ENCODE measurements at regions not wholly inside any gene's neighbourhood (a gene's known extent, or its start where the extent isn't known, plus 50 kb on each side); places are given as distances from the start of the nearest gene placed in this dataset.

DNA sequence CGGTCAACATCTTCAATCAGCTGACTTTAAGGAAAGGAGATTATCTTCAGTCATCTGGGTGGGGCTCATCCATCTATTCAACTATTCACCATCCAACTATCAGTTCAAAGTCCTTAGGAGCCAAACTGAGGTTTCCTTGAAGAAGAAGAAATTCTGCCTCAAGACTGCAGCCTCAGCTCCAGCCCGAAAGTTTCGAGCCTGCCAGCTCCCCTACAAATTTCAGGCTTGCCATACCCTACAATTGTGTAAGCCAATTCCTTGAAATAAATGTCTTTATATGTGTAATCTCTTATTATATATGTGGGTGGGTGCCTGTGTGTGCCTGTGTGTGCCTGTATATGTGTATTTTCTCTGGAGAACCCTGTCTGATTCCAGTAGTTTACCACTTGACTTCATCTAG is 447.8 kb downstream of the INHBA start:
- H3K9ac ChIP-seq (ENCODE audit: insufficient read depth, low read length, poor library complexity, severe bottlenecking), result no peak overlapping the region
- no peak for TF ChIP-seq CTCF (IDR thresholded peaks at IDR 0.05)
- H2AFZ ChIP-seq (ENCODE audit: insufficient read depth, low read depth, low read length, poor library complexity, severe bottlenecking), result no peak overlapping the region
- intact Hi-C loops (cut with micrococcal nuclease), result no loop called here
- no peaks in the 10 kb centered on the region for H3K79me2 ChIP-seq (ENCODE audit: insufficient read depth, low read length)
- no peaks in the 10 kb centered on the region for H4K20me1 ChIP-seq (ENCODE audit: insufficient read depth, low read length)
- Mint-ChIP-seq H3K27me3 (ENCODE audit: low read depth in 3 of 3) (no peaks in the 10 kb centered on the region), H3K9me3 (peaks cover 3 to 12% (median 7%) of the 10 kb centered on the region in 7 donors), H3K4me1 (no peaks in the 10 kb centered on the region), H3K27ac (no peak overlapping the region), H3K36me3 (no peaks in the 10 kb centered on the region), H3K4me3 (no peak overlapping the region)
- no CpG with 5 or more reads among the region's 3 CpGs for WGBS (ENCODE audit: insufficient coverage)
- H3K4me3 ChIP-seq (replicated peaks in 1 of 3; ENCODE audit: low read depth in 2 of 3, low read length in 3 of 3), result no peak overlapping the region
- no peak for DNase-seq
- H3K4me1 ChIP-seq (ENCODE audit: control insufficient read depth in 1 of 2, insufficient read depth in 2 of 2, low read length in 2 of 2), result no peaks in the 10 kb centered on the region
- H3K4me2 ChIP-seq (replicated peaks; ENCODE audit: extremely low read depth, low read length, poor library complexity, severe bottlenecking), result no peak overlapping the region
- H3K9me3 ChIP-seq (replicated peaks in 1 of 2; ENCODE audit: control insufficient read depth in 1 of 2, insufficient read depth in 1 of 2, low read length in 2 of 2), result peaks cover 0 to 9% of the 10 kb centered on the region in 2 donors
- no peaks in the 10 kb centered on the region for H3K36me3 ChIP-seq (replicated peaks in 1 of 2; ENCODE audit: control insufficient read depth in 1 of 2, insufficient read depth in 2 of 2, low read length in 2 of 2)
- no peaks in the 10 kb centered on the region for H3K27me3 ChIP-seq (ENCODE audit: control insufficient read depth in 2 of 2, insufficient read depth in 2 of 2, low read length in 2 of 2)
- no peak overlapping the region for H3K27ac ChIP-seq (ENCODE audit: low read depth in 1 of 2, low read length in 2 of 2)

DNA sequence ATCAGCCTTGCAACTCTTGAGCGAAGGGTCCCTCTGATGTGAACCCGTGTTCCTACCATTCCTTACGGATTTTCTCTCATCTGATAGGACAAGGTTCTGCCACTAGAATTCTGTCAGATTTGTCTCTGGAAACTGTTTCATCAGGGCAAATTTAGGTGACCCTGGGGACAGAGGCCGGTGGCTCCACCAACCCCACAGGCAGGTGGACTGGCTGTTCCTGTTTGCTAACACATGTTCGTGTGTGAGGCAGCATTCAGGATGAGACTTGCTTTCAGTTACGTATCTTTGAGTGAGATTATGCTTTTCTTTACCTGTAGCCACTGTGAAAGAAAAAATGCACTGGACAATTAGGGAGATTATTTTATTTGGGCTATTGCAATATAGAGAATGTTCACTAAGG is 449.9 kb downstream of the INHBA start:
- no peak for DNase-seq
- Histone ChIP-seq H3K9ac (ENCODE audit: insufficient read depth, low read length, poor library complexity, severe bottlenecking) (no peak overlapping the region), H3K36me3 (replicated peaks in 1 of 2; ENCODE audit: control insufficient read depth in 1 of 2, insufficient read depth in 2 of 2, low read length in 2 of 2) (no peaks in the 10 kb centered on the region), H3K27ac (ENCODE audit: low read depth in 1 of 2, low read length in 2 of 2) (no peak overlapping the region), H3K4me2 (replicated peaks; ENCODE audit: extremely low read depth, low read length, poor library complexity, severe bottlenecking) (no peak overlapping the region), H3K79me2 (ENCODE audit: insufficient read depth, low read length) (no peaks in the 10 kb centered on the region), H3K4me1 (ENCODE audit: control insufficient read depth in 1 of 2, insufficient read depth in 2 of 2, low read length in 2 of 2) (no peaks in the 10 kb centered on the region), H3K4me3 (replicated peaks in 1 of 3; ENCODE audit: low read depth in 2 of 3, low read length in 3 of 3) (no peak overlapping the region), H3K27me3 (ENCODE audit: control insufficient read depth in 2 of 2, insufficient read depth in 2 of 2, low read length in 2 of 2) (no peaks in the 10 kb centered on the region), H2AFZ (ENCODE audit: insufficient read depth, low read depth, low read length, poor library complexity, severe bottlenecking) (no peak overlapping the region), H3K9me3 (replicated peaks in 1 of 2; ENCODE audit: control insufficient read depth in 1 of 2, insufficient read depth in 1 of 2, low read length in 2 of 2) (peaks cover 0 to 9% of the 10 kb centered on the region in 2 donors), H4K20me1 (ENCODE audit: insufficient read depth, low read length) (no peaks in the 10 kb centered on the region)
- Mint-ChIP-seq H3K4me1 (no peaks in the 10 kb centered on the region), H3K27me3 (ENCODE audit: low read depth in 3 of 3) (no peaks in the 10 kb centered on the region), H3K4me3 (no peak overlapping the region), H3K36me3 (no peaks in the 10 kb centered on the region), H3K9me3 (peaks cover 2 to 15% (median 5%) of the 10 kb centered on the region in 7 donors), H3K27ac (no peak overlapping the region)
- intact Hi-C loops (cut with micrococcal nuclease), result no loop called here
- WGBS (ENCODE audit: insufficient coverage), result 92% methylated on average over 4 of the region's 6 CpGs
- TF ChIP-seq CTCF (IDR thresholded peaks at IDR 0.05), result no peak

Data from CD14-positive monocyte (primary cell).